ENCODE measurements at regions not wholly inside any gene's neighbourhood (a gene's known extent, or its start where the extent isn't known, plus 50 kb on each side); places are given as distances from the start of the nearest gene placed in this dataset.
"Not testable (repeated sequence)": the region's sequence is repeated elsewhere in the genome, so short reads cannot be mapped to it uniquely, and the experiment has no call there.

DNA sequence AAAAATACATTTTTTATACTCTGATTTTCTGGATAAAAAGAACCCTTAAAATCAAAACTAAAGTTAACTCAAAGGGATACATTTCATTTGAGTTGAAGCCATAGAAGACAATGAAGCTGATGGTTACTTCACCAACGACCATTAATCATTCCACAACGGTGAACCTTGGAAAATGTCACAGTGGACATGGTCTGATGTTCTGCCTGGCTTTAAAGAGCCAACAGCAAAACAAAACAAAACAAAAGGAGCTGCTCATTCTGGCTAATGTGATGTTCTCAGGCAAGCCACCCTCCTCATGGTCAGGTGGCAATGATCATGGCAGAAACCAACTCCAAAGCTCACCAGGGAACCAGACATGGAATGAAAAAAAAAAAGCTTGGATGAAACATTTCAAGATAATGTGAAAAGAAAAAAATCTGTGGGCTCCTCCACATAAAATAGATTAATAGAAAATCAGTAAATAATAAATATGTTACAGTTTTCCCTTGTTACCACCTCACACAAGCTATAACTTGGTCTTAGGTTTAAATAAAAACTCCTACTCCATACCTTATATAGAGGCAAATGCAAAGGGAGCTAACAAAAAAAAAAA lies 90.1 kb upstream of the SERTAD2 start:
- DNase-seq (ENCODE audit: low read depth) = no peak

DNA sequence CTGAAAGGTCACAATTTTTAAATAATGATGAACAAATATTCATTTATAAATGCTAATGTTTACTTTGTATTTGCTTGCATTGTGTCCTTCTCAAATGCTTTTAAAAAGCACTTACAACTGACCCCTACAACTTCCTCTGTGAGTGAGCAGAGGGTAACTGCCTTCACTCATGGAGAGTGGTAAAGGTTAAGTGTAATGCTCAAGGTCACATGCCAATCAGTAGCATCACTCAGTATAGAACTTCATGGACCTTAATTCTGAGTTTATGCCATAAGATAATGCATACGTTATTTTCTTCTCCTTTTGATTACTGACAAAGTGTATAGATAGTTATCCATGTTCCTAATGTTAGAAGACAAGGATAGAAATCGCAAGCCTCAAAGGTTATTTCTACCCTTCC lies 91.8 kb upstream of the SERTAD2 start:
- DNase-seq (ENCODE audit: low read depth) = no peak

DNA sequence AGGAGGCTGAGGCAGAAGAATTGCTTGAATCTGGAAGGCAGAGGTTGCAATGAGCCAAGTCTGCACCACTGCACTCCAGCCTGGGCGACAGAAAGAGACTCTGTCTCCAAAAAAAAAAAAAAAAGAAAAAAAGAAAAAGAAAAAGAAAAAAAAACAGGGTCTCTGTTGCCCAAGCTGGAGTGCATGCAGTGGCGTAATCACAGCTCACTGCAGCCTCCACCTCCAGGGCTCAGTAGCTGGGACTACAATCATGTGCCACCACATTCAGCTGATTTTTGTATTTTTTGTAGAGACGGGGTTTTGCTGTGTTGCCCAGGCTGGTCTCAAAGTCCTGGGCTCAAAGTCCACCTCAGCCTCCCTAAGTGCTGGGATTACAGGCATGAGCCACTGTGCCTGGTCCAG lies 94.0 kb upstream of the SERTAD2 start:
- DNase-seq (ENCODE audit: low read depth) = not testable (repeated sequence)

DNA sequence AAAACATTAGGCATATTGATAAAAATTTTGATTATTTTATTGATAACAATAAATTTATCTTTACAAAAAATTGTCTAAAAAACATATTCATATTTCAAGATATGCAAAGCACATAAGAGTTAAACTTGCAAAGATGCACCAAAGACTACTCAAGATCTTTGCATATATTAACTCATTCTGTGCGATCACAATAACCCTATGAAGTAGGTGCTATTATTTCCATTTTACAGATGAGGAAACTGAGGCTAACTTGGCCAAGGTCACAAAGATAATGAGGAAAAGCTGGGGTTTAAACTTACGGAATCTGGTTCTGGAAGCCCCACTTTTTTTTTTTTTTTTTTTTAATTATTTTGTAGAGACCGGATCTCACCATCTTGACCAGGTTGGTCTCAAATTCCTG lies 94.4 kb upstream of the SERTAD2 start:
- DNase-seq (ENCODE audit: low read depth) = no peak

DNA sequence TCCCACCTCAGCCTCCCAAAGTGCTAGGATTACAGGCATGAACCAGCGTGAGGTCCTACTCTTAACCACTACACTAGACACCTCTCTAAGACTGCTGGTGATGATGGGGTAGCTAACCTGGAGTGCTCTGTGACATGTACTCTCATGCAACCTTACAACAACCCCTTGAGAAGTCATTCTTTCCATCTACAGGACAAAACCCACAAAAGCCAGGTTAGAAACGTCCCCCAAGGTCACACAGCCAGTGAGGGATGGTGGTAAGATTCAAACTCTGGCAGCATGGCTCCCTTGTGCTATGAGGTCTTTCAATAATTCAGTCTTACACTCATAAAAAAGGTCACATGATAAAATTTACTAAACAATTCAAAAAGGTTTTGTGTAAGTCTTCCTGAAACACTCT lies 94.8 kb upstream of the SERTAD2 start:
- DNase-seq (ENCODE audit: low read depth) = no peak

DNA sequence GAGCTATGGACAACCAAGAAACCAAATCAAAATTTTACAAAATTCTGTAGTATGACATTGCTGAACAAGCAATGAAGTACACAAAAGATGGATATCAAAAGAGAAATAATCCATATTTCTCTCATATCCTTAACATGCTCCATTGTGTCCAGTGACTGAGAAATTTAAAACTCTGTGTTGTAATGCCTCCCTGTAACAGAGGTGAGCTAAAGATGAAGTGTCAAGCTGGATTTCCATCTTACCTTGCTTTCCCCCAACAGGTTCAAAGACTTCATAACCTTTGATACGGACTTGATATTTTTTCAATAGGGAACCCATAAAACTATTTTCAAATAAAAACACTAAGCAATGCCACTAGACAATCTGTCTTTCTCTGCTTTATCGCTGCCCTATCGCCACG lies 95.7 kb upstream of the SERTAD2 start:
- no peak for DNase-seq (ENCODE audit: low read depth)

DNA sequence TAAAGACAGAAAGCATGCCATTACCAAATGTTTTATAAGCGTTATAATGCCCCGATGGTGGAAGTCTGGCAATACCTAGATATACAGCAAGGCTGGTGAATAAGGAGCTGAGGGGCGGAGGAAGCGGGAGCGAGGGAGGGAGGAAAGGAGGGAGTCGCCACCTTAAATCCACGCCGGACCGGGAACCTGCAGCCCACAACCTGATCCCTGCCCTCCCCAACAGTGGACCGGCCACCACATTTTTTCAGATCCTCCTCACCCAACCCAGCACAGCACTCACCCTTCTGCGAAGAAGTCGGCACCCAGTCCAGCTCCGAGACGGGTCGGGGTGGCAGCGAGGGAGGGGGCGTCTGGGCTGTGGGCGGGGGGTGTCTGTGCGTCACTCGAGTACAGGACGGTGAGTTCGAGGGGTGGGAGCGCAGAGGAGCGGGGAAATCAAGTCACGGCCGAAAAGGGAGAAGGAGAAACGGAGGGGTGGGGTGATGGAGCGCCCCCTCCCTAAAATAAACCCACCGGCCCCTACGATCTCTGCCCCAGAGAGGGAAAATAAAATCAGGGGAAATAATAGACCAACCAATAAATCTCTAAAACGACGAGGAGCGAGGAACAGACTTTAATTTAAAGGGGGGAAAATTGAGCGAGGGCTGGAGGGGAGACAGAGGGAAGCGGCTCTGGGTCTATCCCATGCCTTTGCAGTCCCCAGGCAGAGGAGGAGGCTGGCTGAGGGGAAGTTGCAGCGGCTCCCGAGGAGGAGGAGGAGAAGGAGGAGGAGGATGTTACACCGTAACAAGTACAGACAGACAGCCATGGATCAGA lies 96.5 kb upstream of the SERTAD2 start:
- DNase-seq (ENCODE audit: low read depth) = peak; percentile 15

DNA sequence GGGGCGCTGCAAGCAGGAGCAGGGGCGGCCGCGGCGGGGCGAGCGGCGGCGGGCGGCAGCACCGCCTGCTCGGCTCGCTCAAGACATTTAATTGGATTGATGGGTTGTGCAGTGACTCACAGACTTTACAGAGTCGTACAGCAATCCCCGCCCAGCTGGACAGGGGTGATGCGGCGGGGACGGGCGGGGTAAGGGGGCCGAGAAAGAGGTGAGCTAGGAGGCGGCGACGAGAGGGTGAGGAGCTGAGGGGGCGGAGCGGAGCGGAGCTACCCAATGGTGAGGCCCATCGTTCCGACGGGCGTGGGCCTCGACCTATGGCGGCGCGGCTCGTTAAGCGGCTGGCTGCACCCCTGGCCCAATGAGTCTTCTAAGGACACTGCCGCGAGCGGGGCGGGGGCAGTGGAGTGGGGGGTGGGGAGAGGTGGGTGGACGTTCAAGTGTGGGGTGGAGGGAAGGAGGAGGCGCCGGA lies 97.1 kb upstream of the SERTAD2 start:
- DNase-seq (ENCODE audit: low read depth) = peak; percentile 97

DNA sequence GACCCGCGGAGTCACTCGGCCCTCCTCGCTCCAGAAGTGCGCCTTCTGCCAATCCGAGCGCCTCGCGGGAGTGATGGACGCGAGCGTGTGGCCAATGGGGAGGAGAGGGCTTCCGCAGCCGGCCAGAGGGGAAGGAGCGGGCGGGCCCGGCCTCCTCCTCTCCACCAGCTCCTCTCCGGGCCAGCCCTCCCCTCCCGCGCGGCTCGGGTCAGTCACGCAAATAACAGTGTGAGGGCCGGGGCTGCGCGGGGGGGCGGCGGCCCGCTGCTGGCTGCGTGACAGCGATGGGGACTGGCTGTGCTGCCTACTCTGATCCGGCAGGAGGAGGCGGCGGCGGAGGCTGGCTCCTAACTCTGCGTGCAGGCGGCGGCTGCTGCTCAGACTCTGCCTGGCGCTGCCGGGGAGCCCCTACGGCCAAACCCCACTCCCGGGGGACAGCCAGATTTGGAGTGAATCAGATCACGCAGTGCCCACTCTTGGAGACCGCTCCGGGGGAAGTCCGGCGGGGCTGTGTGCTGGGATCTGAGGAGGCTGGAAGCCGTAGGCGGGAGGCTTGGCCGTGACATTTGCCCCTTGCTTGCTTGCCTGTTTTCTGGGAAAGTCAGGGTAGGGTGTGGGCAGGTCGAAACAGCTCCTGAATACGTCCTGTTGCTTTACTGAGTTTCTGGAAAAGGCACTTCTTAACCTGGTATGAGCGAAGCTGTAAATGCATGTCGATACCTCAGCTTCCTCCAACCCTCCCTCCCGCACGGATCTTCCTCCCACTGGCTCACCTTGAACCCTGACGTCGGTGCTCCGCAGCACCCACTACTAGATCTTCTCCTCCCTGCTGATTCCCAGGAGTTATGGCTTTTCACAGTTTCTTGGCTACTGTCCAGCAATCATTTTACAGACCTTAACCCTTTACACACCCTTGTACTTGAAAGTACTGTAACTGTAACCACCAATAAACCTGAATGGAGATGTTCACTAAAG lies 97.9 kb upstream of the SERTAD2 start:
- peak; percentile 8 for DNase-seq (ENCODE audit: low read depth)

DNA sequence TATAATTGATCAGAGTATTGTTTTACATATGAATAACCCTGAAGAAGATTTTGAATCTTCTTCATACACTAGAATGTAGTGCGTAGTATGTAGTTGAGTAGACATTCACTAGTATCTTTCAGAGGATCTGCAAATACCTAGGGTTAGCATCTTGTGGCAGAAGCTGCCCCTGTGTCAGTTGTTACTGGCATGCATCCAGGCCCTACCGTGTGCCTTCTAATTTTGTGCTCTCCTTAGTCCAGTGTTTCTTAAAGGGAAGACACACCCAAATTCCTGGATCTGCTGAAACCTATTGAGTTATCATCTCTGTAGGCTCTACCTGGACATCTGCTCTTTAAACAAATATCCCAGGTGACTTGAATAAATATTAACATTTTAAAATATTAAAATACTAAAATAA lies 99.7 kb upstream of the SERTAD2 start:
- DNase-seq (ENCODE audit: low read depth) = no peak

DNA sequence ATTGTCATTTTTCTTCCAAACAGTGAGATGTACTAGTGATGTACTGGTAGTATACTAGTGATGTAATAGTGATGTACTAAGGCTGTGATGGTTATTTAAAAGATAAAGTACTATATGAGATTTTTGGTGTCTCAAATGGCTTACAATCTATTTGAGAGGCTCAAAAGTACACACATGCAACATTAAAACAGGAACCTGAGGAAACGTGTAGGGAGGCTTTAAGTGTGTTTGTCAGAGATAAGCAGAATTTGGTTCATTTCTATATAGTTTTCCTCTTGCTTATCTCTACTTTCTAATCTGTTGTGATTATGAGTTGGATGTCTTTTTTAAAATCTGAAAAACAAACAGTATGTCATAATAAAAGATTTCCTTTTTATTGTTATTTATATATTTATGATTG lies 100.9 kb upstream of the SERTAD2 start:
- no peak for DNase-seq (ENCODE audit: low read depth)

DNA sequence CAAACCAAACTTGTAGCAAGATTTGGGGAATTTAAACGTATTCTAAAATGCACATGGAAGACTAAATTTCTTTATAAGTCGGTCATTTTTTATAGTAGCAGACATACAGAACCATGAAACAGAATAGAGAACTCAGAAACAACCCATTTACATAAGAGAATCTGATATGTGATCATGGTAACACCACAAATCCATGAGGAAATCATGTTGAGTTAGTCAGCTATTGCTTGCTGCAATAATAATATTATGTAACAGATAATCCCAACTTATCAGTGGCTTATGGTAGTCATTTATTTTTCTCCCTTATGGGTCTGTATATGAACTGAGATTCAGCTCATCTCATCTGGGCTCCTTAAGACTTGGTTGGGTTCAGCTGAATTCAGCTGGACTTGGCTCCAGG lies 103.4 kb upstream of the SERTAD2 start:
- DNase-seq (ENCODE audit: low read depth) = no peak

DNA sequence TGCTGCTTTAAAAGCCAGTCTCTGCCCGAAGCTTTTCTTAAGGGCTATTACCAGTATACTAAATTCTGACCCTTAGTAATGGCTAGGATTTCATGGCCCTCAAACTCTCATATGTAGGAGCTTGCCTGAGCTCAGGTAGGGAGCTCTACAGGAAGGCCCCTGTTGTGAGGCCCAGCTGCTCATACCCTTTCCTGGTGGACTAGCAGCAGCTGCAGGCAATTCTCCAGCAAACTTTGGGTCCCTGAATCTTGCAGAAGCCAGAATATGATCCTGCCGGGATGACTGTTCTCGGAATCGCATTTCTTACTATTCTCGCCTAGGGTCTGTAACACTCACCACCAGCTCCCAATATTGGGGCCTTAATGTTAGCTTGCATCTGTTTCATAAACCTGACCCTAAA lies 106.4 kb upstream of the SERTAD2 start:
- DNase-seq (ENCODE audit: low read depth) = no peak

DNA sequence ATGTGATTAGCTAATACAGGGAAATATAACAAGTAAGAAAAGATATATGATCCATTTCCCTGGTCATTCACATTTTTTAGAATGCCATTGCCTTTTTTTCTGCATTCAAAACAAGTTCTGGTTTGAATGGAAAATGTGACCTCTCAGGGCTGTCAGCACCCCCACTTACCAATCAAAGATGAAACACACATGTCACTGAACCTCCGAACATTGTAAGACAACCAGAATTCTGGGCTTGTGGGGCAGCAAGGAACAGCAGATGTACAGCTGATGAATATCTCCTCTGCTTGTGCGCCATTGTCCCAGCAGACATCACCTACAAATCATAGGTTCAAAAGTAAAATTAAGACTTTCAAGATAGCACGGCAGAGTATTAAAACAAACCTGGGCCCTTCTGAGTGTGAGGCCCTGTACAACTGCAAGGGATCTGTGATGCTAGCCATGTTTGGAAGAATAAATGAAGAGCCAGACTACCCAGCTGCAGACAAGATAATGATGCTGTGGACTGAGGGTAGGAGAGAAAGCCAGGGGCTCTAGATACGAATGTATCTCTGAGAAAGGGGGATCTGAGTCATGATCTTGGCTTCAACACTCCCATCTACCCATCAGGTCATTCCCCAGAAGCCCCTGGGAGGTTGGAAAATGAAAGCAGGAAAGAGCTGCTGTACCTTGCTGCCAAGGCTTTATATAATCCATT lies 108.7 kb upstream of the SERTAD2 start:
- DNase-seq (ENCODE audit: low read depth) = no peak

DNA sequence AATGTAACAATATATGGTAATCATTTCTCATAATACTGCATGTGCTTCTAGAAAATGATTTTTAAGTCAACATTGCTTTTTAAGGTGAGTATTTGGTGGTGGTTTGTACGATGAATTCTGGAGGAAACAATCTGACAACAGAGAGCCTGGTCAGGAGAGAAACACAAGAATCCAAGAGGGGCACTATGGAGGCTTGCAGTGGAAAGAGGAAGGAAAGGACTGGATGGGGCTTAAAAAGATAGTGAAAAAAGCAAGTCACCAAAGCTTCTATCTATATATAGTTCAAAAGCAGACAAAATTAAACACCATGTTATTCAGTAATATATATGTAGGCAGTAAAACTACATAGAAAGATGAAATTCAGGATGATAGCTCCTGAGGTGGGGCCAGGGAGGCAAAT lies 109.4 kb upstream of the SERTAD2 start:
- no peak for DNase-seq (ENCODE audit: low read depth)

DNA sequence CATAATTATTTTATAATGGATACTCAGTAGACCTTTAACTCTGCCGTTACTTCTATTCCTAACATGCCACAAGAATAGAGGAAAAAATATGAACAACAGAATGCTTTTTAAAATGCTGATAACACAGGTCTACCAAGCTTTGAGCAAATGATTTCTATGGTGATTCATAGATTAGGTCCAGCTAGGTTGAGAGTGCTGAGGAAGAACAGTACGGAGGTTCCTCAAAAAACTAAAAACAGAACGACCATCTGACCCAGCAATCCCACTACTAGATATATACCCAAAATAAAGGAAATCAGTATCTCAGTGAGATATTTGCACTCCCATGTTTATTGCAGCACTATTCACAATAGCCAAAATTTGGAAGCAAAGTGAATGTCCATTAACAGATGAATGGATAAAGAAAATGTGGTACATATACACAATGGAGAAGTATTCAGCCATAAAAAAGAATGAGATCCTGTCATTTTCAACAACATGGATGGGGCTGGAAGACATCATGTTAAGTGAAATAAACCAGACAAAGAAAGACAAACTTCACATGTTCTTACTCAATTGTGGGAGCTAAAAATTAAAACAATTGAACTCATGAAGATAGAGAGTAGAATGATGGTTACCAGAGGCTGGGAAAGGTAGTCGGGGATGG lies 111.6 kb upstream of the SERTAD2 start:
- no peak for DNase-seq (ENCODE audit: low read depth)

DNA sequence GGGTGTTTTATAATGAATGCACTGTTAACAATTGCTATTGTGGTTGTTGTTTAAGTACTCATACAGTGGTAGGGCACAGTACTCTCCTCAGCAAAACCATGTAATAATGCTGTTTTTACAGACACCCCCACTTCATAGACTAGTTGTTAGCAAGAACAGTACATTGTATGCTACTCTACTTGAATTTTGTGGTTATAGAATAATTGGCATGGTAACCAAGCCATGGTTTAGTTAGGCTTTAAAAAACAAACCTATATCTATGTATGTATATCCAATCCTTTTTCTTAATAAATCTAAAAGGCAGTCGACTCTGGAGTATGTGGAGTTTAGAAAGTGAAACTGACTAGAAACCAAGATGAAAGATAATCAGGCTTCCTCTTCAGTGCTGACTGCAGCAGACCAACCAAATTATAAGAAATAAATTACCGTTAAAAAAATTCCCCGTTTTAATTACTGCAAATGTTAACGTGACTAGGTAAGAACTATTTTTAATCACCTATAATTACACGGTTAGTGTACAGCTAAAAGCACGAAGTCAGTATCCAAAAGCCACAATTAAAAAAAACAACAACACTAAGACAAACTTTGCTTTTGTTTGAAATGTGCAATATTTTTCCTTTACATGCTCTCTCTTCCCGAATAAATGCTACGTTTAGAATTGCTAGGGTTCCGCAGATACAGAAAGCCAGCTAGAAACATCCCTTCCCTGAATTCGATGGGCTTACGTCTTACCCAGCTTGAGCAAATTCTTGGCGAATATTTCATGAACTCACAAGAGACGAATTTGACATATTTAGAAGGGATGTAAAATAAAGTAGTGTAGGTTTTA lies 113.3 kb upstream of the SERTAD2 start:
- no peak for DNase-seq (ENCODE audit: low read depth)

DNA sequence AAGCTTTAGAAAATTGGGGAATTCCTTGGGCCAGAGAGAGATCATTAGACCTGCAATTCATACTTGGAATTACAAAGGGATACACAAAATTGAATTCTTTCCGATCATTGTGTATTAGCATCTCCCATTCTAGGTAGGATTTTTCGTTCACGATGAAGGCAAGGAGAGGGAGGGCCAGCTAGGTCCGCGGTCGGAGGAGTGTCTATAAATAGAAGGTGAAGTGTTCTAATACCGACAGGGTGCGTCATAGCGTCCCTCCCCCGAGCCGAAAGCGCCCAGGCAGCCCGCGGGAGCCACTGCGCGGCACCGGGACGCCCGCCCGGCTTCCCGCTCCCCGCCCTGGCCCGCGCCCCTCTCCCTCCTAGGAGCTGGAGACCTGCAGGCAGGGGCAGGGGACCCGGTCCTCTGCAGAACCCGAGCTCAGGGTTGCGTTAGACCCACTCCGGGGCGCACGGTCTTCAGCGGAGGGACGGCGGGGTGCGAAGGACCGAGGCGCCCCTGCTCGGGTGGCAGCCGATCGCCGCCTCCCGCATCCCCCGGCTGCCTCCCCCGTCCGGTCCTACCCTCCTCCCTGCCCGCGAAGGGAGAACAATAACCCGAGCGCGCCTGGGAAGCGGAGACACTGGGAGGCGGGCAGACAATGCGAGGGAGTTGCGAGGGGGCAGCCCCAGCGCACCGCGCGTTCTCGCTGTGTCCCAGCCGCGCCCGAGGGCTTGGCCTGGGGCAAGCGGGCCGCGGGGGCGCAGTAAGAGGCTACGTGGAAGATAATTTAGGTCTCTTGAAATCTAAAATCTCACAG lies 114.2 kb upstream of the SERTAD2 start:
- peak; percentile 64 for DNase-seq (ENCODE audit: low read depth)

DNA sequence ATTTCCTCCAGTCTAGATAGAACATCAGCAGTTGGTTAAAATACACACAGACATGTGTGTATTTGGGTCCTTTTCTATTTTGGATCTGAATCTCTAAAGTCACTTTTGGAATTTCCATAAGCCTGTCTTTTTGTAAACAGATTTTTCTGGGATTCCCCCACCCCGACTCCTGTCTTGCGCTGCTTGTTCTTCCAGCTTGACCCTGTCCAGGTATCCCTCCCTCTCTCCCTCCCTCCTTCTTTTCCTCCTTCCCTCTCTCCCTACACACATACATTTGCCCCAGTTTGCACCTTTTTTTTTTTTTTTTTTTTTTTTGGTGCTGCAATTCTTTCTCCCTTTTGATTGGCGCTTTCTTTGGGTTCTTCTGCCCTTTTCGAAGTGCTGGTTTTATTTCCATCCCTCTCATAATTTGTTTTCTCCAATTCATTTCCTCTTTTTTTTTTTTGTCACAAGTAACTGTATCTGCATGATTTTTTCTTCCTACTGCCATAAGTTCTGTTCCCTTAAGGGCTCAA lies 114.8 kb upstream of the SERTAD2 start:
- DNase-seq (ENCODE audit: low read depth) = no peak

Measured in activated T-helper 9 cell treated with anti-CD3 and anti-CD28 coated beads, Interleukin-2, amount 50 U/mL, for 16 hours (primary cell).